HCT116 (cell line): ENCODE measurements at regions not wholly inside any gene's neighbourhood (a gene's known extent, or its start where the extent isn't known, plus 50 kb on each side); places are given as distances from the start of the nearest gene placed in this dataset.

Source experiments
- ATAC-seq: fragments of 200-7000 bp; cut with Tn5 transposase; 2 replicates; pipeline ENCODE4 v1.9.1; 2020; ENCODE audit warnings: mild to moderate bottlenecking, moderate library complexity
- BruUV-seq: library from RNA; stranded (reverse); fragments of 400-500 nt; replicated peaks from 2 replicates; lab custom pipeline; 2021; lab: Mats Ljungman, UMichigan
- CTCF ChIA-PET: fragments of 300-600 bp; sonication (Branson Sonifier 250); formaldehyde crosslinking; loops from one replicate; lab custom pipeline; 2021; ENCODE audit warnings: antibody characterized with exemption; lab: Charles Lee
- POLR2A ChIA-PET: fragments of 300-600, 350-600 bp; sonication (Branson Sonifier 250); formaldehyde crosslinking; loops from one replicate; lab custom pipeline; 2021; ENCODE audit warnings: antibody characterized with exemption; lab: Charles Lee
- RAD21 ChIA-PET, 2 experiments: fragments of 300-600 bp; sonication (Branson Sonifier 250); formaldehyde crosslinking; loops; one replicate each; lab custom pipeline; 2023; ENCODE audit warnings: low total read pairs in 2 of 2; ENCODE audit not compliant: uncharacterized antibody in 2 of 2, unreplicated experiment in 2 of 2, low non-redundant PET in 1 of 2; lab: Charles Lee
- DNase-seq: peaks from one replicate; pipeline ENCODE4 v3.0.0-alpha.2; 2010; ENCODE audit warnings: low read depth, low spot score
- H2AFZ ChIP-seq: fragments of 200-600 bp; shearing (Covaris generic), sonication (generic); 2 replicates; pipeline ENCODE4 v1.6.1; 2017; ENCODE audit warnings: low read depth, mixed run types, mixed read lengths, antibody characterized with exemption, low read length; ENCODE audit not compliant: poor library complexity, severe bottlenecking
- H3K27ac ChIP-seq: 2 replicates; pipeline ENCODE4 v1.5.1; 2012; ENCODE audit warnings: low read depth, low read length
- H3K27me3 ChIP-seq: fragments of 200-600 bp; sonication (generic); 2 replicates; pipeline ENCODE4 v1.6.1; 2016; ENCODE audit warnings: mixed run types, low read length, mixed read lengths; ENCODE audit not compliant: insufficient read depth
- H3K36me3 ChIP-seq, 2 experiments: fragments of 200-500 bp in 1 of 2; fragments of 200-600 bp in 1 of 2; sonication (Bioruptor generic) in 1 of 2; sonication (generic) in 1 of 2; 2 replicates each; pipeline versions ENCODE4 v1.5.1 to v1.6.1; 2014 to 2016; ENCODE audit warnings: low read length in 2 of 2, inconsistent platforms in 1 of 2, mixed read lengths in 1 of 2, mixed run types in 1 of 2; ENCODE audit not compliant: insufficient read depth in 2 of 2, control insufficient read depth in 1 of 2
- H3K4me1 ChIP-seq, 2 experiments: fragments of 200-600 bp in 1 of 2; sonication (generic) in 1 of 2; 2 replicates each; pipeline versions ENCODE4 v1.5.1 to v1.6.1; 2012 to 2017; ENCODE audit warnings: low read length in 2 of 2, inconsistent platforms in 1 of 2, mild to moderate bottlenecking in 1 of 2, mixed read lengths in 1 of 2, mixed run types in 1 of 2, moderate library complexity in 1 of 2; ENCODE audit not compliant: insufficient read depth in 2 of 2, control insufficient read depth in 1 of 2
- H3K4me2 ChIP-seq: fragments of 200-600 bp; sonication (generic); 2 replicates; pipeline ENCODE4 v1.6.1; 2017; ENCODE audit warnings: mixed run types, low read length, mixed read lengths
- H3K4me3 ChIP-seq, 2 experiments: fragments of 200-600 bp in 1 of 2; sonication (generic) in 1 of 2; replicated peaks in 1 of 2; 2 replicates each; pipeline ENCODE4 v1.5.1; 2011 to 2016; ENCODE audit warnings: low read length in 2 of 2, control low read depth in 1 of 2, low read depth in 1 of 2, mild to moderate bottlenecking in 1 of 2, mixed read lengths in 1 of 2, mixed run types in 1 of 2
- H3K79me2 ChIP-seq: fragments of 200-600 bp; sonication (generic); 2 replicates; pipeline ENCODE4 v1.6.1; 2017; ENCODE audit warnings: mild to moderate bottlenecking, mixed run types, low read length, moderate library complexity, mixed read lengths; ENCODE audit not compliant: insufficient read depth
- H3K9ac ChIP-seq: fragments of 200-600 bp; sonication (generic); 2 replicates; pipeline ENCODE4 v1.6.1; 2016; ENCODE audit warnings: low read length, mixed read lengths
- H3K9me2 ChIP-seq: fragments of 200-600 bp; sonication (generic), shearing (Covaris generic); 2 replicates; pipeline ENCODE4 v1.6.1; 2017; ENCODE audit warnings: mixed run types, mild to moderate bottlenecking, moderate library complexity; ENCODE audit not compliant: insufficient read depth
- H3K9me3 ChIP-seq, 2 experiments: fragments of 200-500 bp in 1 of 2; fragments of 200-600 bp in 1 of 2; sonication (Bioruptor generic) in 1 of 2; sonication (generic) in 1 of 2; 2 replicates each; pipeline ENCODE4 v1.6.1; 2014 to 2017; ENCODE audit warnings: low read length in 2 of 2, mixed read lengths in 2 of 2, inconsistent platforms in 1 of 2, low read depth in 1 of 2, mild to moderate bottlenecking in 1 of 2, mixed run types in 1 of 2, moderate library complexity in 1 of 2; ENCODE audit not compliant: control insufficient read depth in 1 of 2, insufficient read depth in 1 of 2
- H4K20me1 ChIP-seq: fragments of 200-600 bp; sonication (generic), shearing (Covaris generic); 2 replicates; pipeline ENCODE4 v1.6.1; 2017; ENCODE audit warnings: mixed run types, mild to moderate bottlenecking, moderate library complexity; ENCODE audit not compliant: insufficient read depth
- CBX3 ChIP-seq: IDR thresholded peaks from 2 replicates; pipeline ENCODE4 v1.6.1; 2012; ENCODE audit warnings: low read depth
- EGR1 ChIP-seq: IDR thresholded peaks from 2 replicates; pipeline ENCODE4 v1.6.1; 2012; ENCODE audit warnings: low read depth
- ELF1 ChIP-seq: IDR thresholded peaks from 2 replicates; pipeline ENCODE4 v1.6.1; 2012; ENCODE audit warnings: low read depth, borderline replicate concordance
- EZH2 ChIP-seq: fragments of 200-600 bp; sonication (generic); IDR thresholded peaks from 2 replicates; pipeline ENCODE4 v1.6.1; 2017; ENCODE audit warnings: antibody characterized with exemption, mixed run types
- JUND ChIP-seq: IDR thresholded peaks from 2 replicates; pipeline ENCODE4 v1.6.1; 2012
- POLR2A ChIP-seq: IDR thresholded peaks from 2 replicates; pipeline ENCODE4 v1.7.0; 2011; ENCODE audit warnings: borderline replicate concordance; ENCODE audit not compliant: insufficient read depth, insufficient read length; ENCODE audit errors: extremely low read depth
- POLR2AphosphoS5 ChIP-seq: IDR thresholded peaks from 2 replicates; pipeline ENCODE4 v1.6.1; 2011; ENCODE audit warnings: mild to moderate bottlenecking, low read depth, low read length, moderate library complexity
- RAD21 ChIP-seq: IDR thresholded peaks from 2 replicates; pipeline ENCODE4 v1.6.1; 2012; ENCODE audit warnings: low read depth, mild to moderate bottlenecking
- TCF7L2 ChIP-seq: IDR thresholded peaks from 2 replicates; pipeline ENCODE4 v1.7.0; 2011; ENCODE audit warnings: borderline replicate concordance, inconsistent platforms; ENCODE audit not compliant: insufficient read depth, insufficient read length; ENCODE audit errors: extremely low read depth
- YY1 ChIP-seq: IDR thresholded peaks from 2 replicates; pipeline ENCODE4 v1.6.1; 2011; ENCODE audit warnings: low read length, low read depth, moderate library complexity, mild to moderate bottlenecking; ENCODE audit not compliant: insufficient replicate concordance; ENCODE audit errors: extremely low read depth
- ZFX ChIP-seq: fragments of 450-650 bp; IDR thresholded peaks from 2 replicates; pipeline ENCODE4 v1.6.1; 2017
- ZNF274 ChIP-seq: fragments of 200-500 bp; sonication (Bioruptor generic); IDR thresholded peaks from 2 replicates; pipeline ENCODE4 v1.6.1; 2014; ENCODE audit warnings: mild to moderate bottlenecking, low read depth, low read length, inconsistent platforms
- intact Hi-C: fragments of 100-400 bp; cut with micrococcal nuclease; formaldehyde crosslinking; loops from 2 replicates; pipeline ENCODE4 v1.10.0; 2022
- TF ChIP-seq, protein P1 (sequence below), 3 experiments: fragments of 200-600 bp in 1 of 3; sonication (generic) in 1 of 3; IDR thresholded peaks in 2 of 3; conservative IDR thresholded peaks in 1 of 3; 2 replicates each; pipeline ENCODE4 v1.5.1; 2012 to 2017; ENCODE audit warnings: low read depth in 2 of 3, low read length in 2 of 3, antibody characterized with exemption in 1 of 3, borderline replicate concordance in 1 of 3, control low read depth in 1 of 3, mild to moderate bottlenecking in 1 of 3, mixed read lengths in 1 of 3, mixed run types in 1 of 3, moderate library complexity in 1 of 3; ENCODE audit not compliant: insufficient read depth in 1 of 3
- TF ChIP-seq, protein P2 (sequence below): IDR thresholded peaks from 2 replicates; pipeline ENCODE4 v1.6.1; 2011; ENCODE audit warnings: mild to moderate bottlenecking, low read length, moderate library complexity; ENCODE audit not compliant: insufficient replicate concordance; ENCODE audit errors: extremely low read depth

GRCh38 chr5:92676215-92677165, 904.5 kb downstream of the NR2F1-AS1 start:
- CTCF ChIA-PET: no interaction called here
- TF ChIP-seq POLR2AphosphoS5: no peak
- no peak for TF ChIP-seq RAD21
- no peak for TF ChIP-seq EGR1
- no peak for TF ChIP-seq ELF1
- TF ChIP-seq, protein P1, sequence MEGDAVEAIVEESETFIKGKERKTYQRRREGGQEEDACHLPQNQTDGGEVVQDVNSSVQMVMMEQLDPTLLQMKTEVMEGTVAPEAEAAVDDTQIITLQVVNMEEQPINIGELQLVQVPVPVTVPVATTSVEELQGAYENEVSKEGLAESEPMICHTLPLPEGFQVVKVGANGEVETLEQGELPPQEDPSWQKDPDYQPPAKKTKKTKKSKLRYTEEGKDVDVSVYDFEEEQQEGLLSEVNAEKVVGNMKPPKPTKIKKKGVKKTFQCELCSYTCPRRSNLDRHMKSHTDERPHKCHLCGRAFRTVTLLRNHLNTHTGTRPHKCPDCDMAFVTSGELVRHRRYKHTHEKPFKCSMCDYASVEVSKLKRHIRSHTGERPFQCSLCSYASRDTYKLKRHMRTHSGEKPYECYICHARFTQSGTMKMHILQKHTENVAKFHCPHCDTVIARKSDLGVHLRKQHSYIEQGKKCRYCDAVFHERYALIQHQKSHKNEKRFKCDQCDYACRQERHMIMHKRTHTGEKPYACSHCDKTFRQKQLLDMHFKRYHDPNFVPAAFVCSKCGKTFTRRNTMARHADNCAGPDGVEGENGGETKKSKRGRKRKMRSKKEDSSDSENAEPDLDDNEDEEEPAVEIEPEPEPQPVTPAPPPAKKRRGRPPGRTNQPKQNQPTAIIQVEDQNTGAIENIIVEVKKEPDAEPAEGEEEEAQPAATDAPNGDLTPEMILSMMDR (IDR thresholded peaks at IDR 0.05 in 2 of 3, conservative IDR thresholded peaks at IDR 0.05 in 1 of 3; ENCODE audit: borderline replicate concordance in 1 of 3, insufficient read depth in 1 of 3, low read depth in 2 of 3, low read length in 2 of 3): no peak
- no peak for TF ChIP-seq CBX3
- TF ChIP-seq ZNF274: no peak
- no peak for TF ChIP-seq TCF7L2
- TF ChIP-seq JUND: no peak
- TF ChIP-seq, protein P2, sequence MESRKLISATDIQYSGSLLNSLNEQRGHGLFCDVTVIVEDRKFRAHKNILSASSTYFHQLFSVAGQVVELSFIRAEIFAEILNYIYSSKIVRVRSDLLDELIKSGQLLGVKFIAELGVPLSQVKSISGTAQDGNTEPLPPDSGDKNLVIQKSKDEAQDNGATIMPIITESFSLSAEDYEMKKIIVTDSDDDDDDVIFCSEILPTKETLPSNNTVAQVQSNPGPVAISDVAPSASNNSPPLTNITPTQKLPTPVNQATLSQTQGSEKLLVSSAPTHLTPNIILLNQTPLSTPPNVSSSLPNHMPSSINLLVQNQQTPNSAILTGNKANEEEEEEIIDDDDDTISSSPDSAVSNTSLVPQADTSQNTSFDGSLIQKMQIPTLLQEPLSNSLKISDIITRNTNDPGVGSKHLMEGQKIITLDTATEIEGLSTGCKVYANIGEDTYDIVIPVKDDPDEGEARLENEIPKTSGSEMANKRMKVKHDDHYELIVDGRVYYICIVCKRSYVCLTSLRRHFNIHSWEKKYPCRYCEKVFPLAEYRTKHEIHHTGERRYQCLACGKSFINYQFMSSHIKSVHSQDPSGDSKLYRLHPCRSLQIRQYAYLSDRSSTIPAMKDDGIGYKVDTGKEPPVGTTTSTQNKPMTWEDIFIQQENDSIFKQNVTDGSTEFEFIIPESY: no peak
- TF ChIP-seq EZH2: no peak
- no peak for TF ChIP-seq YY1
- no peak for TF ChIP-seq ZFX
- no peak for TF ChIP-seq POLR2A
- Histone ChIP-seq H3K27me3 (no peaks in the 10 kb centered on the region), H3K9ac (no peak overlapping the region), H3K4me2 (no peak overlapping the region), H3K4me3 (no peak overlapping the region), H3K27ac (no peak overlapping the region), H2AFZ (no peak overlapping the region), H3K9me3 (no peaks in the 10 kb centered on the region), H3K79me2 (no peaks in the 10 kb centered on the region), H4K20me1 (no peaks in the 10 kb centered on the region), H3K4me1 (no peaks in the 10 kb centered on the region), H3K9me2 (0 out of 2 replicates have a peak, but pooled peaks cover 4% of the 10 kb centered on the region), H3K36me3 (no peaks in the 10 kb centered on the region)
- RAD21 ChIA-PET: no interaction called here
- ATAC-seq (no peak), DNase-seq (no peak)
- BruUV-seq: no TSS peak
- POLR2A ChIA-PET: no interaction called here
- intact Hi-C loops: no loop called here
